ENCODE measurements at regions not wholly inside any gene's neighbourhood (a gene's known extent, or its start where the extent isn't known, plus 50 kb on each side); places are given as distances from the start of the nearest gene placed in this dataset.

DNA sequence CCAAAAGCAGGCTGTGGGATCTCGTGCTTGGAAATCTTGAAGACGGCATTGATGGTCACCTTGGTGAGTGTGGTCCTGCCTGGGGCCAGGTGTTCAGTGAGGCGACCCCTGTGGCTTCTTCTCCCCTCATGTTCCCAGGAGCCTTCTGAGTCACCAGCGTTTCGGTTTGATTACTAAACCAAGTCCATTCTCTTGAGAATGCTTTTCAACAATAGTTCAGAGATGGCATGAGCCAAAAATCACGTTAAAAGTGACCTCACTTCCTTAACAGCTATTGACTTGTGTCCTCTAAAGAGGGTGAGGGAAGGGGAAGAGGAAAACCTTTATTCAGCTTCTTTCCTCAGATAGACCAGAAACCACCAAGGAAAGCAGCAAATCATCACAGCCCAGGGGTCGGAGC, 315.2 kb downstream of the GATA3 start:
- DNase-seq (ENCODE audit: low read depth, low spot score): no peak
- Histone ChIP-seq H3K9me3 (ENCODE audit: control insufficient read depth, insufficient read depth, low read length) (peaks cover 37% of the 10 kb centered on the region), H3K27me3 (ENCODE audit: control insufficient read depth, insufficient read depth, low read length) (no peaks in the 10 kb centered on the region), H3K27ac (ENCODE audit: low read depth, low read length) (no peak overlapping the region), H3K4me3 (ENCODE audit: low read depth, low read length) (no peak overlapping the region)
- CTCF ChIA-PET: no interaction called here
- TF ChIP-seq, protein P1, sequence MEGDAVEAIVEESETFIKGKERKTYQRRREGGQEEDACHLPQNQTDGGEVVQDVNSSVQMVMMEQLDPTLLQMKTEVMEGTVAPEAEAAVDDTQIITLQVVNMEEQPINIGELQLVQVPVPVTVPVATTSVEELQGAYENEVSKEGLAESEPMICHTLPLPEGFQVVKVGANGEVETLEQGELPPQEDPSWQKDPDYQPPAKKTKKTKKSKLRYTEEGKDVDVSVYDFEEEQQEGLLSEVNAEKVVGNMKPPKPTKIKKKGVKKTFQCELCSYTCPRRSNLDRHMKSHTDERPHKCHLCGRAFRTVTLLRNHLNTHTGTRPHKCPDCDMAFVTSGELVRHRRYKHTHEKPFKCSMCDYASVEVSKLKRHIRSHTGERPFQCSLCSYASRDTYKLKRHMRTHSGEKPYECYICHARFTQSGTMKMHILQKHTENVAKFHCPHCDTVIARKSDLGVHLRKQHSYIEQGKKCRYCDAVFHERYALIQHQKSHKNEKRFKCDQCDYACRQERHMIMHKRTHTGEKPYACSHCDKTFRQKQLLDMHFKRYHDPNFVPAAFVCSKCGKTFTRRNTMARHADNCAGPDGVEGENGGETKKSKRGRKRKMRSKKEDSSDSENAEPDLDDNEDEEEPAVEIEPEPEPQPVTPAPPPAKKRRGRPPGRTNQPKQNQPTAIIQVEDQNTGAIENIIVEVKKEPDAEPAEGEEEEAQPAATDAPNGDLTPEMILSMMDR (IDR thresholded peaks at IDR 0.05; ENCODE audit: low read depth, low read length): no peak
- POLR2A ChIA-PET: no interaction called here

DNA sequence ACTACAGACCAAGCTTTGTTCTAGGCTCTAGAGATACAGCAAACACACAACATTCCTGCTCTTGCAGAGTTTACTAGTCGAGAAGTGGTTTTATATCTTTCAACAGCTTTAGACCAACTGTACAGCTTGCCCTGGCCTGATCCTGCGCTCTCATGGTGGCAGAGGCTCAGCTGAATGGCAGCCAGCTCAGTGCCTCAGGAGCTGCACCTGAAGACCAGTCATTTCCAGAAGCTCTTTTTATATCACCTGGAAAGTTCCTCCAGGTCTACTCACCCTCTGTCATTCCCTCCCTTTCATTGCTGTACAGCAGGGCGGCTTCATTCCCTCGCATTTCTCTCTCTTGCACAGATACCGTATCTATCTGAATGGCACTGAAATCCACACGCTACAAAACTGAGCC, 319.8 kb downstream of the GATA3 start:
- H3K4me3 ChIP-seq (ENCODE audit: low read depth, low read length): no peak overlapping the region
- no peak overlapping the region for H3K27ac ChIP-seq (ENCODE audit: low read depth, low read length)
- DNase-seq (ENCODE audit: low read depth, low spot score): no peak
- ChIA-PET POLR2A (no interaction called here), CTCF (interaction anchor here (0.6 kb wide), 1 partner anchor 474 kb away, joined by 3 read pairs; no protein-coding TSS in a partner anchor)
- H3K27me3 ChIP-seq (ENCODE audit: control insufficient read depth, insufficient read depth, low read length): no peaks in the 10 kb centered on the region
- H3K9me3 ChIP-seq (ENCODE audit: control insufficient read depth, insufficient read depth, low read length): peaks cover 32% of the 10 kb centered on the region
- TF ChIP-seq, protein P1 (IDR thresholded peaks at IDR 0.05; ENCODE audit: low read depth, low read length): no peak

DNA sequence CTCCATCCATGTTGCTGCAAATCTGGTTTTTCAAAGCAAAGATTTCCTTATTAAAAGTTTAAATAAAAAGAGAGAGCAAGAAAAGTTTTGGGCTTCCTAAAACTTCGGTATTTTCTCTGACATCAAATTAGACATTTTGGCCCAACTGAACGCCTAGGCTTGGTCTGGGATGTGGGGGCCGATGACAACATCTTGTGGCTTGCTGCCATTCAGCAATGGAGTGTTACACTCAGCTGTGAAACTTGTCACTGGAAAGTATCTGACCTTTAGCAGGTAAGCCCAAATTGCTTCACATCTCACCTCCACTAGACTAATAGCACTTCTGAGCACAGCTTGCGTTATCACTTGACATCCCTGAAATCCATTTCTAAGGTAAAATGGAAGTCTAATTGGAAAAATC, 320.6 kb downstream of the GATA3 start:
- Histone ChIP-seq H3K9me3 (ENCODE audit: control insufficient read depth, insufficient read depth, low read length) (peaks cover 27% of the 10 kb centered on the region), H3K27ac (ENCODE audit: low read depth, low read length) (no peak overlapping the region), H3K27me3 (ENCODE audit: control insufficient read depth, insufficient read depth, low read length) (no peaks in the 10 kb centered on the region), H3K4me3 (ENCODE audit: low read depth, low read length) (no peak overlapping the region)
- ChIA-PET CTCF (no interaction called here), POLR2A (no interaction called here)
- TF ChIP-seq, protein P1 (IDR thresholded peaks at IDR 0.05; ENCODE audit: low read depth, low read length): no peak
- DNase-seq (ENCODE audit: low read depth, low spot score): no peak

DNA sequence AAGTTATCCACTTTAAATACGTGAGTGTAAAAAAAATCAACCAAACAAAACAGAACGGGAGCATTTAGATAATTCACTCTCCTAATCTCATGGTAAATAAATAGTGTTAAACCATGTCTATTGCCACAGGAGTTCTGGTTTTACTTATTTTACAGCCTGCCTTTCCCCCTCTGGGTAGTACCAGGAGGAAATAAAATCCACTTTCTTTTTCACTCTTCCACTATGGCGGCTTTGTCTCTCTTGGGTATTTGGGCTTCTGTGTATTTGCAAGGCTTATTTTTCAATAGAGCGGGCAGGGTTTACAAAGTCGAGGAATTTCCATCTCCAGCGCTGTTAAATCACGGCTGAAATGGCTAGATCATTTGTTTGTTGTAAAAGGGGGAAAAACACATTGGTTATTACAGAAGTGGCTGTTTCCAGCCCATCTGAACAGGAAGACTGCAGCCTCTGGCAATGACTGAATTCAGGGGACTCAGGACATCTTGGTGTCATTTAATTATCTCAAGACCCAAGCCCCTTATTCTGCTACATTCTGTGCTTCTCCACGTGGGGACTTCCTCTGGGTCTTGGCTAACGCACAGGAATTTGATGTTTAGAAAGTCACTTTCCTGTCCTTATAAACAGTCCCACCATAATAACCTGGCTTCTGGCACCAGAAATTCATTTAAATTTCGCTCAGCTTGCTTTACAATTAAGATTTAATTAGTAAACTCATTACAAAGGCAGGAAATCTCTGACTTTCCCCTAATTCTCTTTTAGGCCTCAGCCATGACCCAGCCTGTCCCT, 323.9 kb downstream of the GATA3 start:
- H3K27ac ChIP-seq (ENCODE audit: low read depth, low read length): no peak overlapping the region
- ChIA-PET POLR2A (no interaction called here), CTCF (no interaction called here)

More for the DNA sequence above, 323.9 kb downstream of the GATA3 start:
- TF ChIP-seq, protein P1 (IDR thresholded peaks at IDR 0.05; ENCODE audit: low read depth, low read length): no peak
- no peak overlapping the region for H3K4me3 ChIP-seq (ENCODE audit: low read depth, low read length)
- H3K27me3 ChIP-seq (ENCODE audit: control insufficient read depth, insufficient read depth, low read length): no peaks in the 10 kb centered on the region
- DNase-seq (ENCODE audit: low read depth, low spot score): no peak
- H3K9me3 ChIP-seq (ENCODE audit: control insufficient read depth, insufficient read depth, low read length): peaks cover 19% of the 10 kb centered on the region

All from AG04450 (cell line).